Panc1 (cell line): ENCODE measurements at regions not wholly inside any gene's neighbourhood (a gene's known extent, or its start where the extent isn't known, plus 50 kb on each side); places are given as distances from the start of the nearest gene placed in this dataset.

Source experiments
- ATAC-seq: fragments of 200-7000 bp; cut with Tn5 transposase; 2 replicates; pipeline ENCODE4 v1.9.1; 2020; ENCODE audit warnings: mild to moderate bottlenecking, moderate library complexity
- BruUV-seq: library from RNA; stranded (reverse); fragments of 400-500 nt; replicated peaks from 2 replicates; lab custom pipeline; 2021; lab: Mats Ljungman, UMichigan
- CTCF ChIA-PET: fragments of 300-600 bp; sonication (Branson Sonifier 250); formaldehyde crosslinking; loops from one replicate; lab custom pipeline; 2022; ENCODE audit warnings: antibody characterized with exemption; lab: Charles Lee
- POLR2A ChIA-PET: fragments of 300-600 bp; sonication (Branson Sonifier 250); formaldehyde crosslinking; loops from one replicate; lab custom pipeline; 2022; ENCODE audit warnings: antibody characterized with exemption; lab: Charles Lee
- DNase-seq: peaks from one replicate; pipeline ENCODE4 v3.0.0-alpha.2; 2010; ENCODE audit warnings: low read depth, low spot score
- H3K27ac ChIP-seq: 2 replicates; pipeline ENCODE4 v1.5.1; 2011; ENCODE audit warnings: mild to moderate bottlenecking, low read length, inconsistent platforms
- H3K27me3 ChIP-seq: fragments of 200-500 bp; sonication (Bioruptor generic); 2 replicates; pipeline ENCODE4 v1.6.0; 2014; ENCODE audit warnings: low read length, inconsistent platforms; ENCODE audit not compliant: control insufficient read depth, insufficient read depth
- H3K36me3 ChIP-seq: fragments of 200-500 bp; sonication (Bioruptor generic); 2 replicates; pipeline ENCODE4 v1.5.1; 2014; ENCODE audit warnings: inconsistent platforms, mild to moderate bottlenecking, low read length, moderate library complexity; ENCODE audit not compliant: control insufficient read depth, insufficient read depth
- H3K4me1 ChIP-seq: 2 replicates; pipeline ENCODE4 v1.5.1; 2011; ENCODE audit warnings: inconsistent platforms, mild to moderate bottlenecking, low read length, moderate library complexity; ENCODE audit not compliant: control insufficient read depth, insufficient read depth
- H3K4me3 ChIP-seq, 2 experiments: 2 replicates each; pipeline ENCODE4 v1.5.1; 2011 to 2012; ENCODE audit warnings: low read depth in 2 of 2, low read length in 2 of 2, mild to moderate bottlenecking in 2 of 2, inconsistent platforms in 1 of 2, moderate library complexity in 1 of 2
- H3K9me3 ChIP-seq: fragments of 200-500 bp; sonication (Bioruptor generic); 2 replicates; pipeline ENCODE4 v1.5.1; 2014; ENCODE audit warnings: low read depth, mild to moderate bottlenecking, inconsistent platforms, low read length, moderate library complexity; ENCODE audit not compliant: control insufficient read depth, insufficient read depth
- POLR2AphosphoS5 ChIP-seq: IDR thresholded peaks from 2 replicates; pipeline ENCODE4 v1.6.1; 2012; ENCODE audit warnings: mild to moderate bottlenecking, low read depth, low read length, moderate library complexity
- REST ChIP-seq, 2 experiments: IDR thresholded peaks; 2 replicates each; pipeline ENCODE4 v1.6.1; 2011 to 2012; ENCODE audit warnings: low read depth in 2 of 2, control low read depth in 1 of 2, low read length in 1 of 2, mild to moderate bottlenecking in 1 of 2, moderate library complexity in 1 of 2; ENCODE audit not compliant: insufficient read depth in 1 of 2
- SIN3A ChIP-seq: IDR thresholded peaks from 2 replicates; pipeline ENCODE4 v1.6.1; 2012; ENCODE audit warnings: low read depth, mild to moderate bottlenecking, low read length, moderate library complexity, borderline replicate concordance; ENCODE audit not compliant: insufficient read depth
- TCF7L2 ChIP-seq: IDR thresholded peaks from 2 replicates; pipeline ENCODE4 v1.6.1; 2011; ENCODE audit warnings: mild to moderate bottlenecking, low read depth, low read length, inconsistent platforms
- in situ Hi-C: cut with HindIII; loops from 2 replicates; pipeline ENCODE4 v1.10.0; 2016; ENCODE audit warnings: low sequenced_read_pairs, low pct_unique_long_range_greater_than_20kb
- intact Hi-C: fragments of 100-400 bp; cut with micrococcal nuclease; formaldehyde crosslinking; loops from one replicate; pipeline ENCODE4 v1.10.0; 2022; ENCODE audit not compliant: unreplicated experiment
- TF ChIP-seq, protein P1 (sequence below): fragments of 450-650 bp; IDR thresholded peaks from 2 replicates; pipeline ENCODE4 v1.5.1; 2017; ENCODE audit warnings: mild to moderate bottlenecking

GRCh38 chr20:19949195-19949867, 67.8 kb upstream of the NAA20 start:
- TF ChIP-seq REST (IDR thresholded peaks at IDR 0.05; ENCODE audit: insufficient read depth in 1 of 2, low read depth in 2 of 2, low read length in 1 of 2) (no peak), POLR2AphosphoS5 (no peak), SIN3A (no peak), TCF7L2 (no peak)
- TF ChIP-seq, protein P1, sequence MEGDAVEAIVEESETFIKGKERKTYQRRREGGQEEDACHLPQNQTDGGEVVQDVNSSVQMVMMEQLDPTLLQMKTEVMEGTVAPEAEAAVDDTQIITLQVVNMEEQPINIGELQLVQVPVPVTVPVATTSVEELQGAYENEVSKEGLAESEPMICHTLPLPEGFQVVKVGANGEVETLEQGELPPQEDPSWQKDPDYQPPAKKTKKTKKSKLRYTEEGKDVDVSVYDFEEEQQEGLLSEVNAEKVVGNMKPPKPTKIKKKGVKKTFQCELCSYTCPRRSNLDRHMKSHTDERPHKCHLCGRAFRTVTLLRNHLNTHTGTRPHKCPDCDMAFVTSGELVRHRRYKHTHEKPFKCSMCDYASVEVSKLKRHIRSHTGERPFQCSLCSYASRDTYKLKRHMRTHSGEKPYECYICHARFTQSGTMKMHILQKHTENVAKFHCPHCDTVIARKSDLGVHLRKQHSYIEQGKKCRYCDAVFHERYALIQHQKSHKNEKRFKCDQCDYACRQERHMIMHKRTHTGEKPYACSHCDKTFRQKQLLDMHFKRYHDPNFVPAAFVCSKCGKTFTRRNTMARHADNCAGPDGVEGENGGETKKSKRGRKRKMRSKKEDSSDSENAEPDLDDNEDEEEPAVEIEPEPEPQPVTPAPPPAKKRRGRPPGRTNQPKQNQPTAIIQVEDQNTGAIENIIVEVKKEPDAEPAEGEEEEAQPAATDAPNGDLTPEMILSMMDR: no peak
- ChIA-PET CTCF (no interaction called here), POLR2A (no interaction called here)
- in situ Hi-C loops: no loop called here
- ATAC-seq: no peak
- H3K27me3 ChIP-seq: no peaks in the 10 kb centered on the region
- H3K9me3 ChIP-seq: no peaks in the 10 kb centered on the region
- BruUV-seq: no TSS peak
- H3K36me3 ChIP-seq: no peaks in the 10 kb centered on the region
- no peak overlapping the region for H3K27ac ChIP-seq
- no peak for DNase-seq
- intact Hi-C loops: no loop called here
- peaks cover 5% of the 10 kb centered on the region; the same call in 1 of the 2 replicates for H3K4me1 ChIP-seq
- H3K4me3 ChIP-seq: no peak overlapping the region

- Histone ChIP-seq H3K4me3 (no peak overlapping the region), H3K9me3 (no peaks in the 10 kb centered on the region), H3K27ac (no peak overlapping the region), H3K27me3 (no peaks in the 10 kb centered on the region), H3K36me3 (no peaks in the 10 kb centered on the region), H3K4me1 (peaks cover 1% of the 10 kb centered on the region; the same call in 1 of the 2 replicates)
- no TSS peak for BruUV-seq
- CTCF ChIA-PET: no interaction called here
- POLR2A ChIA-PET: no interaction called here
- intact Hi-C loops: no loop called here
- DNase-seq (no peak), ATAC-seq (0 out of 2 replicates have a peak, but pooled peaks have one; percentile 62)
- in situ Hi-C loops: no loop called here
- TF ChIP-seq POLR2AphosphoS5 (no peak), SIN3A (no peak), TCF7L2 (no peak), REST (IDR thresholded peaks at IDR 0.05; ENCODE audit: insufficient read depth in 1 of 2, low read depth in 2 of 2, low read length in 1 of 2) (no peak)
- TF ChIP-seq, protein P1: no peak
Observed at GRCh38 chr20:19950042-19950441, 67.1 kb upstream of the NAA20 start.
